Heart left ventricle (tissue), 16 donors: ENCODE measurements at regions not wholly inside any gene's neighbourhood (a gene's known extent, or its start where the extent isn't known, plus 50 kb on each side); places are given as distances from the start of the nearest gene placed in this dataset.

Experiments
- ATAC-seq, 4 donors: fragments of 200-7000 bp; cut with Tn5 transposase; one replicate each; pipeline ENCODE4 v1.9.1; 2020 to 2022; ENCODE audit warnings: moderate library complexity in 4 of 4, mild to moderate bottlenecking in 3 of 4, moderate number of reproducible peaks in 1 of 4
- DNase-seq, 5 donors: peaks; one replicate each; pipeline ENCODE4 v3.0.0-alpha.2; 2020
- H3K27ac ChIP-seq, 12 donors: fragments of 200-600 bp; sonication (generic) in 4 of 12; one replicate each; pipeline versions ENCODE4 v1.5.0 to v1.8.0; 2016 to 2022; ENCODE audit warnings: mild to moderate bottlenecking in 2 of 12
- H3K27me3 ChIP-seq, 9 donors: fragments of 200-600 bp; sonication (generic) in 2 of 9; one replicate each; pipeline versions ENCODE4 v1.5.1 to v1.8.0; 2016 to 2022; ENCODE audit warnings: mild to moderate bottlenecking in 3 of 9
- H3K36me3 ChIP-seq, 9 donors: fragments of 200-600 bp; sonication (generic) in 2 of 9; one replicate each; pipeline versions ENCODE4 v1.5.0 to v1.8.0; 2018 to 2022; ENCODE audit warnings: mild to moderate bottlenecking in 2 of 9
- H3K4me1 ChIP-seq, 12 donors: fragments of 200-600 bp; sonication (generic) in 4 of 12; one replicate each; pipeline versions ENCODE4 v1.5.0 to v1.8.0; 2016 to 2022; ENCODE audit warnings: mild to moderate bottlenecking in 3 of 12
- H3K4me3 ChIP-seq, 12 donors: fragments of 200-600 bp; sonication (generic) in 4 of 12; one replicate each; pipeline versions ENCODE4 v1.5.0 to v1.8.0; 2017 to 2022; ENCODE audit warnings: mild to moderate bottlenecking in 9 of 12, moderate library complexity in 4 of 12
- H3K9me3 ChIP-seq, 12 donors: fragments of 200-600 bp; sonication (generic) in 4 of 12; one replicate each; pipeline versions ENCODE4 v1.5.0 to v1.8.0; 2016 to 2022; ENCODE audit warnings: mild to moderate bottlenecking in 1 of 12
- CTCF ChIP-seq, 12 donors: fragments of 200-600 bp; sonication (generic) in 4 of 12; IDR thresholded peaks; one replicate each; pipeline versions ENCODE4 v1.5.0 to v1.8.0; 2018 to 2022; ENCODE audit warnings: antibody characterized with exemption in 12 of 12, mild to moderate bottlenecking in 5 of 12
- POLR2A ChIP-seq, 2 donors: fragments of 450-650 bp; IDR thresholded peaks; one replicate each; pipeline ENCODE4 v1.6.1; 2017; ENCODE audit warnings: antibody characterized with exemption in 2 of 2, mild to moderate bottlenecking in 2 of 2, moderate library complexity in 2 of 2
- WGBS, 4 donors: extraction: QIAGEN DNeasy Blood & Tissue Kit in 2 of 4; methylation state at CpG; one replicate each; pipeline versions ENCODE4 v1.1.5 to v1.1.7; 2013 to 2018; 5-methylcytosine and 5-hydroxymethylcytosine counted together
- intact Hi-C, 10 donors: fragments of 100-400 bp; cut with DNase I; formaldehyde crosslinking; loops; one replicate each; pipeline versions ENCODE4 v1.11.1 to v1.14.2; 2022
- donor health status: ischemic (EF 13 %, LVEDD 7.1; RV severe dilation, severe dysfunction).
- donor health status: healthy with polysubstance abuse.
- donor health status: DM: no; HTN: yes; CAD: no.
- donor health status: DM: no; HTN: no; CAD: no.
- donor health status: ischemic (EF 25% LVEDD 6.9; RV normal size, moderate dysfunction).
- donor health status: ischemic (EF 25% LVEDD 5.7; RV mildly dilated, moderate dysfunction).
- donor health status: healthy.
- donor health status: DM: yes; HTN: yes; CAD: no.
- donor health status: ischemic (EF 35%, LVEDD 5.7; RV mildly dilated, moderate dysfunction).
- donor health status: nonischemic (EF 11% LVEDD 7.7; RV severe dilation, severe dysfunction).
- donor health status: DM: yes; HTN: yes; CAD: no.
- donor health status: PGD.
- donor health status: ischemic (EF 29% LVEDD 5.4; RV normal size, mild dysfunction).
- donor health status: nonischemic (EF 23%, LVEDD 6.1; RV moderate dilation, normal function).

DNA sequence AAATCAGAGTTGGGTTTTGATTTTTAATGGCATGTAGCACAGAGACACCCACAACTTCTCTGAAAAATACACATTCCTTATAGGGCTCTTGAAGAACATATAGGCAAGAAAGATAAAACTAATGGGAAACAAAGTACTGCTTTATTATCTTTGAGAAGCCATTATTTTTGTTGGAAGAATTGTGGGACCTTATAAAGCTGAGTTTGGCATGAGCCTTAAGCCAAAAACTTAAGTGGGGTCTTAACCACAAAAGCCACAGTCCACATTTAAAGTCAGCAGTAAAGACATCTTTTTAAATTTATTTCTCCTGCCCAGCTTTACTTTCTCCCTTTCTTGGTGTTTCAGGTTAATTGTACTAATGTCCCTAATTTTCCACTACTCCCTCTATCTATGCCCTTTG is 1297.3 kb downstream of the C4orf33 start:
- no peaks in the 10 kb centered on the region for H3K36me3 ChIP-seq
- H3K27ac ChIP-seq = no peak overlapping the region
- no peak for ATAC-seq
- TF ChIP-seq CTCF (IDR thresholded peaks at IDR 0.05) = no peak
- no peak for TF ChIP-seq POLR2A (IDR thresholded peaks at IDR 0.05)
- no peak for DNase-seq
- H3K27me3 ChIP-seq = no peaks in the 10 kb centered on the region
- H3K9me3 ChIP-seq = no peaks in the 10 kb centered on the region
- intact Hi-C loops = no loop called here
- no peaks in the 10 kb centered on the region for H3K4me1 ChIP-seq
- no peak overlapping the region for H3K4me3 ChIP-seq

GRCh38 chr4:130393642-130394041 is 1297.7 kb downstream of the C4orf33 start:
- intact Hi-C loops = no loop called here
- H3K4me3 ChIP-seq = no peak overlapping the region
- WGBS, 4 donors = 17 to 36% (median 24%) methylated on average over 3 of the region's 3 CpGs

DNA sequence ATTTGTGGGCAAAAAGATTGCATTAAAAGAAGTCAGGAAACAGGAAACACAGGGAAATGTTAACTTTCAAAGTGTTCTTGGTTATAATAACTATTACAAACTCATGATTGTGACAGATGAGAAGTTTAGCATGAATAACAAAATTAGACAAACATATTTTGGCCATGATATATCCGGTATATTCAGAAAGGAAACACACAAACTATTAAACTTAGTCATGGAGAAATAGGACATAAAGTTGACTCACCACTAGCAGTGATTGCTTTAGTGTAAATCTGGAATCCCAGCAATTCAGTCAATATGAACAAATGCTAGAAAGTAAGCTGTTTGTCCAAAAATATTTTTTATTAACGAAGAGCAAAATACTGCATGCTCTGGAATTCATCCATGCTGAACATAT is 1299.9 kb downstream of the C4orf33 start:
- intact Hi-C loops = no loop called here
- WGBS, 4 donors = 47 to 70% (median 55%) methylated on average over 2 of the region's 2 CpGs
- Histone ChIP-seq H3K4me3 (no peak overlapping the region), H3K27me3 (no peaks in the 10 kb centered on the region), H3K4me1 (no peaks in the 10 kb centered on the region), H3K36me3 (no peaks in the 10 kb centered on the region), H3K9me3 (peaks cover 0 to 2% (median 0%) of the 10 kb centered on the region in 12 donors), H3K27ac (no peak overlapping the region)
- no peak for TF ChIP-seq POLR2A (IDR thresholded peaks at IDR 0.05)
- TF ChIP-seq CTCF (IDR thresholded peaks at IDR 0.05) = no peak
- DNase-seq (no peak), ATAC-seq (no peak)

More at GRCh38 chr4:130393642-130394041, 1297.7 kb downstream of the C4orf33 start:
- Histone ChIP-seq H3K4me1 (no peaks in the 10 kb centered on the region), H3K36me3 (no peaks in the 10 kb centered on the region), H3K27ac (no peak overlapping the region), H3K9me3 (no peaks in the 10 kb centered on the region), H3K27me3 (no peaks in the 10 kb centered on the region)
- ATAC-seq (no peak), DNase-seq (no peak)
- no peak for TF ChIP-seq CTCF (IDR thresholded peaks at IDR 0.05)
- no peak for TF ChIP-seq POLR2A (IDR thresholded peaks at IDR 0.05)

GRCh38 chr4:130403221-130403620 is 1307.3 kb downstream of the C4orf33 start:
- H3K36me3 ChIP-seq = no peaks in the 10 kb centered on the region
- H3K9me3 ChIP-seq = peaks cover 0 to 2% (median 0%) of the 10 kb centered on the region in 12 donors
- 49 to 82% (median 68%) methylated on average over 3 of the region's 3 CpGs for WGBS, 4 donors
- no peak for ATAC-seq
- TF ChIP-seq CTCF (IDR thresholded peaks at IDR 0.05) (no peak), POLR2A (IDR thresholded peaks at IDR 0.05) (no peak)
- intact Hi-C loops = no loop called here
- no peak for DNase-seq
- no peaks in the 10 kb centered on the region for H3K4me1 ChIP-seq
- H3K27ac ChIP-seq = no peak overlapping the region
- H3K27me3 ChIP-seq = no peaks in the 10 kb centered on the region
- no peak overlapping the region for H3K4me3 ChIP-seq
